Inflammatory macrophage treated with lipopolysaccharide for 1 hour (primary cell): ENCODE measurements at regions not wholly inside any gene's neighbourhood (a gene's known extent, or its start where the extent isn't known, plus 50 kb on each side); places are given as distances from the start of the nearest gene placed in this dataset.

Source experiments
- DNase-seq, 2 donors: peaks; one replicate each; pipeline ENCODE4 v3.0.0-alpha.2; 2020 to 2022

GRCh38 chr4:177699365-177700213 is 257.4 kb upstream of the AGA start:
- DNase-seq: no peak

GRCh38 chr4:177706916-177707315 is 264.7 kb upstream of the AGA start:
- DNase-seq: no peak

GRCh38 chr4:177713454-177713853 is 271.2 kb upstream of the AGA start:
- DNase-seq: no peak

GRCh38 chr4:177717407-177717806 is 275.2 kb upstream of the AGA start:
- no peak for DNase-seq

GRCh38 chr4:177718514-177718913 is 276.3 kb upstream of the AGA start:
- no peak for DNase-seq

- DNase-seq: no peak
Observed at GRCh38 chr4:177726111-177726510, 283.9 kb upstream of the AGA start.

- DNase-seq: no peak
Observed at GRCh38 chr4:177728361-177729152, 286.3 kb upstream of the AGA start.

GRCh38 chr4:177729681-177730080 is 287.4 kb upstream of the AGA start:
- DNase-seq: no peak

GRCh38 chr4:177737387-177737940 is 295.2 kb upstream of the AGA start:
- DNase-seq: no peak

- DNase-seq: no peak
Observed at GRCh38 chr4:177740563-177740962, 298.3 kb upstream of the AGA start.

GRCh38 chr4:177759729-177760128 is 317.5 kb upstream of the AGA start:
- no peak for DNase-seq

- no peak for DNase-seq
Observed at GRCh38 chr4:177761692-177762091, 319.5 kb upstream of the AGA start.

- DNase-seq: no peak
Observed at GRCh38 chr4:177769155-177769554, 326.9 kb upstream of the AGA start.

- DNase-seq: no peak
Observed at GRCh38 chr4:177770776-177771175, 328.5 kb upstream of the AGA start.

GRCh38 chr4:177771645-177772044 is 329.4 kb upstream of the AGA start:
- DNase-seq: no peak

GRCh38 chr4:177778623-177779022 is 336.4 kb upstream of the AGA start:
- DNase-seq: no peak

GRCh38 chr4:177785000-177785399 is 342.8 kb upstream of the AGA start:
- no peak for DNase-seq

- no peak for DNase-seq
Observed at GRCh38 chr4:177789610-177790009, 347.4 kb upstream of the AGA start.

- DNase-seq: no peak
Observed at GRCh38 chr4:177791188-177791587, 349.0 kb upstream of the AGA start.

- no peak for DNase-seq
Observed at GRCh38 chr4:177796841-177797240, 354.6 kb upstream of the AGA start.

- DNase-seq: no peak
Observed at GRCh38 chr4:177798161-177798560, 355.9 kb upstream of the AGA start.

- DNase-seq: no peak
Observed at GRCh38 chr4:177802162-177802561, 359.9 kb upstream of the AGA start.

- no peak for DNase-seq
Observed at GRCh38 chr4:177802661-177803060, 360.4 kb upstream of the AGA start.

GRCh38 chr4:177803151-177803550 is 360.9 kb upstream of the AGA start:
- no peak for DNase-seq
